ENCODE measurements at regions not wholly inside any gene's neighbourhood (a gene's known extent, or its start where the extent isn't known, plus 50 kb on each side); places are given as distances from the start of the nearest gene placed in this dataset.

- TF ChIP-seq CTCF (IDR thresholded peaks at IDR 0.05; ENCODE audit: insufficient read depth, low read length, poor library complexity, severe bottlenecking): no peak
- Histone ChIP-seq H3K36me3 (ENCODE audit: control insufficient read depth, insufficient read depth, low read length) (no peaks in the 10 kb centered on the region), H3K4me3 (ENCODE audit: low read depth, low read length) (no peak overlapping the region), H3K27me3 (ENCODE audit: control insufficient read depth, insufficient read depth, low read length) (no peaks in the 10 kb centered on the region)
- no peak for DNase-seq (ENCODE audit: low read depth)
These were observed 448.2 kb downstream of the EDEM1 start for GRCh38 chr3:5635746-5636145.

- no peak for TF ChIP-seq CTCF (IDR thresholded peaks at IDR 0.05; ENCODE audit: insufficient read depth, low read length, poor library complexity, severe bottlenecking)
- H3K4me3 ChIP-seq (ENCODE audit: low read depth, low read length): no peak overlapping the region
- no peaks in the 10 kb centered on the region for H3K27me3 ChIP-seq (ENCODE audit: control insufficient read depth, insufficient read depth, low read length)
- H3K36me3 ChIP-seq (ENCODE audit: control insufficient read depth, insufficient read depth, low read length): no peaks in the 10 kb centered on the region
- DNase-seq (ENCODE audit: low read depth): no peak
These were observed 451.0 kb downstream of the EDEM1 start for GRCh38 chr3:5638550-5638949.

- TF ChIP-seq CTCF (IDR thresholded peaks at IDR 0.05; ENCODE audit: insufficient read depth, low read length, poor library complexity, severe bottlenecking): no peak
- H3K4me3 ChIP-seq (ENCODE audit: low read depth, low read length): no peak overlapping the region
- DNase-seq (ENCODE audit: low read depth): no peak
- no peaks in the 10 kb centered on the region for H3K27me3 ChIP-seq (ENCODE audit: control insufficient read depth, insufficient read depth, low read length)
- H3K36me3 ChIP-seq (ENCODE audit: control insufficient read depth, insufficient read depth, low read length): no peaks in the 10 kb centered on the region
These were observed 457.5 kb downstream of the EDEM1 start for GRCh38 chr3:5644773-5645670.

- no peak for DNase-seq (ENCODE audit: low read depth)
- Histone ChIP-seq H3K27me3 (ENCODE audit: control insufficient read depth, insufficient read depth, low read length) (no peaks in the 10 kb centered on the region), H3K4me3 (ENCODE audit: low read depth, low read length) (no peak overlapping the region), H3K36me3 (ENCODE audit: control insufficient read depth, insufficient read depth, low read length) (no peaks in the 10 kb centered on the region)
- TF ChIP-seq CTCF (IDR thresholded peaks at IDR 0.05; ENCODE audit: insufficient read depth, low read length, poor library complexity, severe bottlenecking): no peak
These were observed 458.3 kb downstream of the EDEM1 start for GRCh38 chr3:5645692-5646410.

GRCh38 chr3:5650303-5650702 lies 462.8 kb downstream of the EDEM1 start:
- no peak for TF ChIP-seq CTCF (IDR thresholded peaks at IDR 0.05; ENCODE audit: insufficient read depth, low read length, poor library complexity, severe bottlenecking)
- Histone ChIP-seq H3K27me3 (ENCODE audit: control insufficient read depth, insufficient read depth, low read length) (no peaks in the 10 kb centered on the region), H3K36me3 (ENCODE audit: control insufficient read depth, insufficient read depth, low read length) (no peaks in the 10 kb centered on the region), H3K4me3 (ENCODE audit: low read depth, low read length) (no peak overlapping the region)
- no peak for DNase-seq (ENCODE audit: low read depth)
